ENCODE measurements at regions not wholly inside any gene's neighbourhood (a gene's known extent, or its start where the extent isn't known, plus 50 kb on each side); places are given as distances from the start of the nearest gene placed in this dataset.

DNA sequence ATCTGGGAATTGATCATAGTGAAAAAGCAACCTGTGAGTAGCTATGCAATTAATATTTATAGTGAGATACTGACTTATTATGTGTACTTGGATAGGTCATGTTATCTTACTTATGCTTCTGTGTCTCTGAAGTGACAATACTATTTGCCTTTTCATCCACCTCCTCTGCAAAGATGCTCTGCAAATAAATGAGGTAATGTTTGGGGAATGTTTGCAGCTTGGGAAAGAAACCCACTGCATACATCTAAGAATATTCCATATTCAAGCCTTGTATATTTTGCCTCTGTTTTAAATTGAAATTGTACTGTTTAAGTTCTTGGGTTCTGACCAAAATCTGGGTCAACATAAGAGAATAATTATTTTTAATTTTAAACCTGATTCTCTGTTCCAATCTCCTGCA is 217.4 kb upstream of the DTNA start:
- TF ChIP-seq, protein P1, sequence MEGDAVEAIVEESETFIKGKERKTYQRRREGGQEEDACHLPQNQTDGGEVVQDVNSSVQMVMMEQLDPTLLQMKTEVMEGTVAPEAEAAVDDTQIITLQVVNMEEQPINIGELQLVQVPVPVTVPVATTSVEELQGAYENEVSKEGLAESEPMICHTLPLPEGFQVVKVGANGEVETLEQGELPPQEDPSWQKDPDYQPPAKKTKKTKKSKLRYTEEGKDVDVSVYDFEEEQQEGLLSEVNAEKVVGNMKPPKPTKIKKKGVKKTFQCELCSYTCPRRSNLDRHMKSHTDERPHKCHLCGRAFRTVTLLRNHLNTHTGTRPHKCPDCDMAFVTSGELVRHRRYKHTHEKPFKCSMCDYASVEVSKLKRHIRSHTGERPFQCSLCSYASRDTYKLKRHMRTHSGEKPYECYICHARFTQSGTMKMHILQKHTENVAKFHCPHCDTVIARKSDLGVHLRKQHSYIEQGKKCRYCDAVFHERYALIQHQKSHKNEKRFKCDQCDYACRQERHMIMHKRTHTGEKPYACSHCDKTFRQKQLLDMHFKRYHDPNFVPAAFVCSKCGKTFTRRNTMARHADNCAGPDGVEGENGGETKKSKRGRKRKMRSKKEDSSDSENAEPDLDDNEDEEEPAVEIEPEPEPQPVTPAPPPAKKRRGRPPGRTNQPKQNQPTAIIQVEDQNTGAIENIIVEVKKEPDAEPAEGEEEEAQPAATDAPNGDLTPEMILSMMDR (IDR thresholded peaks at IDR 0.05; ENCODE audit: insufficient read depth, low read length, poor library complexity, severe bottlenecking) = no peak
- H3K36me3 ChIP-seq (ENCODE audit: control insufficient read depth, insufficient read depth, low read length) = no peaks in the 10 kb centered on the region
- H3K4me3 ChIP-seq (ENCODE audit: low read depth, low read length) = no peak overlapping the region
- DNase-seq (ENCODE audit: low read depth) = no peak
- H3K27me3 ChIP-seq (ENCODE audit: control insufficient read depth, insufficient read depth, low read length) = no peaks in the 10 kb centered on the region

DNA sequence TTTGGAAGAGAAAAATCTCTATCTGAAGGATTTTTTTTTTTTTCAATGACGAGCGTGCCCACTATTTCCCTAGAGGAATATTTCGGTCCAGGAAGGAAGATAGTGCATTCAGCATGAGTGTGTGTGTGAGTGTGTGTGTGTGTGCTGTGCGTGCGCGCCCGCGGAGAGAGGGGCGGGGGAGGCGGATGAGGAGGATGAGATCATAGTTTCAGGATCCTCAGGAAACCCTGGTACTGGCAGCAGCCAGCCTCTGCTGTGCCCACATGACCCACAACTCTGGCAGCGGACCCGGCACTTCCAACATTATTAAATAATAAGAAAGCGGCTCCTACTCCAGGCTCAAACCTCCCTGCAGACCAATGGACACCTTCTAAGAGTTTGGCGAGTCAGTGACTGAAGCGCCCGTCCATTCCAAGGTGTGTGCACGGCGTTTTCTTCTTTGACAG is 217.0 kb upstream of the DTNA start:
- DNase-seq (ENCODE audit: low read depth) = peak; percentile 66
- H3K36me3 ChIP-seq (ENCODE audit: control insufficient read depth, insufficient read depth, low read length) = no peaks in the 10 kb centered on the region
- H3K4me3 ChIP-seq (ENCODE audit: low read depth, low read length) = peak overlapping the region; percentile 77
- TF ChIP-seq, protein P1 (IDR thresholded peaks at IDR 0.05; ENCODE audit: insufficient read depth, low read length, poor library complexity, severe bottlenecking) = no peak
- H3K27me3 ChIP-seq (ENCODE audit: control insufficient read depth, insufficient read depth, low read length) = no peaks in the 10 kb centered on the region

DNA sequence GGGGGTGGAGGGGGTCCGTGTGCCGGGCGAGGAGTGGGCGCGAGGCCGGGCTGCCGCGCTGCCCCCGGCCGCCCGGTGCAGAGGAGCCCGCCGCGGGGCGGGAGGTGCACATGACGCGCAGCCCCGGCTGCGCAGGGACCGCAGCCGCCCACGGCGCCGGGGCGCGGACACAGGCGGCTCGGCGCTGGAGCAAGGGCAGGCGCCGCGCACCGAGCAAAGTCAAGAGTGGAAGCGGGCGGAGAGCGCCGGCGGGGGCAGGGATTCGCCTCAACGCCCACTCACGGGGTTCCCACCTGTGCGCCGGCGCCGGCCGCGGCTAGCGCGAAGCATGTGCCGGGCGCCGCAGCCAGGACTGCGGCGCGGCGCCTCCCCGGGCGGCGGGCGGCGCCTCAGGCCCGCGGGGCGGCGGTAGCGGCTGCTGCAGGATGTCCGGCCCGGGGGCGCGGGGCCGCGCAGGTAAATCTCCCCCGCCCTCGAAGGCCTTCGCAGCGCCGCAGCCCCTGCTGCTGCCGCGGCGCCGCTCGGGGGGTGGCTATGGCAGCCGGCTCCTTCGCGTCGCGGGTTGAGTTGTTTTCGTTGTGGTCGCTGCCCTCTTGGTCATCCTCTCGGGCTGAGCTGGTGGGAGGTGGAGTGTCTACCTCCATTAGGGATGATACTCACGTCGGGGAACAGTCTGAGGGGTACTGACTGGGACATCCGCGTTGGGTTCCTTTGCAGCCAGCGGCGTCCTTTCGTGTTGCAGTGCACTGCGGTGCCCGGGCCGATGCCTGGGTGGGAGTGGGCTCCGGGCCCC is 216.3 kb upstream of the DTNA start:
- no peak for DNase-seq (ENCODE audit: low read depth)
- TF ChIP-seq, protein P1 (IDR thresholded peaks at IDR 0.05; ENCODE audit: insufficient read depth, low read length, poor library complexity, severe bottlenecking) = no peak
- H3K4me3 ChIP-seq (ENCODE audit: low read depth, low read length) = peak overlapping the region; percentile 77
- no peaks in the 10 kb centered on the region for H3K36me3 ChIP-seq (ENCODE audit: control insufficient read depth, insufficient read depth, low read length)
- H3K27me3 ChIP-seq (ENCODE audit: control insufficient read depth, insufficient read depth, low read length) = no peaks in the 10 kb centered on the region

DNA sequence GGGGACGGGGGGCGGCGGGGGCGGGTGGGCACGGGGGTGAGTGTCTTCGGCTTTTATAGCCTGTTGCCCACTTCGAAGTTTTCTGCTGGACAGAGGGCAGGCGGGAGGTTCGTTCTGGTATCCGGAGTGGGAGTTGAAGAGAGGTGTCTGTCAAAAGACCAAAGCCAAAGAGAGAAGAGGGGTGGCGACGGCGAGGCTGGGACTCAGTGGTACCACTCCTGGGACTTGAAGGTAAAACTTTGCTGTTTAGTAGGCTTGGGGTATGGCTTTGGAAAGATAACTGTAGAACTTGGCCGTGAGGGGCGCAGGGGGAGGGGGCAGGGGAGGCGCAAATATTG is 215.8 kb upstream of the DTNA start:
- peak overlapping the region; percentile 77 for H3K4me3 ChIP-seq (ENCODE audit: low read depth, low read length)
- H3K36me3 ChIP-seq (ENCODE audit: control insufficient read depth, insufficient read depth, low read length) = no peaks in the 10 kb centered on the region
- TF ChIP-seq, protein P1 (IDR thresholded peaks at IDR 0.05; ENCODE audit: insufficient read depth, low read length, poor library complexity, severe bottlenecking) = no peak
- H3K27me3 ChIP-seq (ENCODE audit: control insufficient read depth, insufficient read depth, low read length) = no peaks in the 10 kb centered on the region
- no peak for DNase-seq (ENCODE audit: low read depth)

DNA sequence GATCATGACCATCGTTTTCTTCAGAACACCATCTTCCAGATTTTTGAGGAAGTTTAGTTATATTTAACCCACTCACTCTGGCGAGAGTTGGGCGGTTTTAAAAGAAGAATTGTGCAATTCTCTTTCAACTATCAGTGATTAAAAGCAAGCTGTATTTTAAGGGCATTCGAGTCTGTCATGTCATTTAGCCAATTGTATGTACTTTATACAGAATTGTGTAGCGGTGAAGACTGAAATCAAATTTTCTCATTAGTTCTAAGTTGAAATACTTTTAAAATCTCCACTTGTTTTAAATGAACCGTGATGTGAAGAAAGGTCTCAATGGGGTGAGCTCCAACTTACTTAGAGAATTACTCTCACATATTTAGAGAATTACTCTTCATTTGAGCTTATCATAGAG is 214.6 kb upstream of the DTNA start:
- Histone ChIP-seq H3K27me3 (ENCODE audit: control insufficient read depth, insufficient read depth, low read length) (no peaks in the 10 kb centered on the region), H3K4me3 (ENCODE audit: low read depth, low read length) (no peak overlapping the region), H3K36me3 (ENCODE audit: control insufficient read depth, insufficient read depth, low read length) (no peaks in the 10 kb centered on the region)
- TF ChIP-seq, protein P1 (IDR thresholded peaks at IDR 0.05; ENCODE audit: insufficient read depth, low read length, poor library complexity, severe bottlenecking) = no peak
- DNase-seq (ENCODE audit: low read depth) = no peak

DNA sequence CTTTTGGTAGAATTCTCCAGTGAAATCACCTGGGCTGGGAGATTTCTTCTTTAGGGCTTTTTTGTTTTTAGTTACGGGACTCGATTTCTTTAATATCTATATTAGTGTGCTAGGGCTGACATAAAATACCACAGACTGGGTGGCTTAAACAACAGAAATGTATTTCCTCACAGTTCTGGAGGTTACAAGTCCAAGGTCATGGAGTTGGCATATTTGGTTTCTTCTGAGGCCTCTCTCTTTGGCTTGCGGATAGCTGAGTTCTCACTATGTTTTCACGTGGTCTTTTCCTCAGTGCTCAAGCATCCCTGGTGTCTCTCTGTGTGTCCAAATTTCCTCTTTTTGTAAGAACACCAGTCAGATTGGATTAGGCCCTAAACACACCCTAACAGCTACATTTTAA is 208.5 kb upstream of the DTNA start:
- DNase-seq (ENCODE audit: low read depth) = no peak
- no peaks in the 10 kb centered on the region for H3K36me3 ChIP-seq (ENCODE audit: control insufficient read depth, insufficient read depth, low read length)
- H3K27me3 ChIP-seq (ENCODE audit: control insufficient read depth, insufficient read depth, low read length) = no peaks in the 10 kb centered on the region
- no peak overlapping the region for H3K4me3 ChIP-seq (ENCODE audit: low read depth, low read length)
- TF ChIP-seq, protein P1 (IDR thresholded peaks at IDR 0.05; ENCODE audit: insufficient read depth, low read length, poor library complexity, severe bottlenecking) = no peak

All from kidney epithelial cell (primary cell).